Glomerular visceral epithelial cell (primary cell): ENCODE measurements at regions not wholly inside any gene's neighbourhood (a gene's known extent, or its start where the extent isn't known, plus 50 kb on each side); places are given as distances from the start of the nearest gene placed in this dataset.

Source experiments
- DNase-seq: peaks from one replicate; pipeline ENCODE4 v3.0.0-alpha.2; 2016; ENCODE audit errors: extremely low spot score

DNA sequence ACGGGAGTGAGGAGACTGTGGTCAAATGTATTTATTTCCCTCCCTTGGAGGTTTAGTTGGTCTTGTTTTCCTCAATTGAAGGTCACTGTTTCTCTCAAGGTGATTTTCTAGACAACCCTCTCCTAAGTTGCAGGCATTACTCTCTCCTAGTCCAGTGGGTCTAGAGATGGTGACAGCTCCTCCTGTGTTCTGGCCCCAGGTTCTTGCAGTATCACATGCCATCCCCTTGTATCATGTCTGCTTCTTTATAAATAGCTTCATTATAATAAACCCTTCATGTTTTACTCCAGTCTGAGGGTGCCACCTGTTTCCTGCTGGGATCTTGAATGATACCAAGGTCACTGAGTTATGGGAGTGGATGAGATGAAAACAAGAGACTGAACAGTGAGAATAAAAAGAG, 208.0 kb upstream of the KCNN2 start:
- no peak for DNase-seq

GRCh38 chr5:114166081-114166480, 195.8 kb upstream of the KCNN2 start:
- DNase-seq = no peak

- no peak for DNase-seq
These were observed 187.7 kb upstream of the KCNN2 start for GRCh38 chr5:114174131-114174530.

DNA sequence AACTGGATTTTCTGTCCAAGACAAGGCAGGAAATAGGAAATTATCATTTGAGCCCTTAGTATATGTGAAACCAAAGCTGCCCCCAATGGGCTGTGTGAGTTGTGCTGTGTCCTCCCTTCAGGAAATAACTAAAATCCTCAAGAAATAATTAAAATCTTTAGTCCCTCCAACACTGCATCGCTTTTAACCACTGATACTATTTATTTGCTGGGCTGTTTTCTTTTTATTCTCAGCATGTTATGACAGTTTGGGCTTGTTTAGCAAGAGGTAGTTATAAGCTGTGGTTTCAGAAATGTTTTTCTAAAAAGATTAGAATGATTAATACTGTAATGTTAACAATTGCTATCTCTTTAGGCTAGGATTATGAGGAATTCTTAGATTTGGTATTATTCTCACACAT, 187.0 kb upstream of the KCNN2 start:
- DNase-seq = no peak

GRCh38 chr5:114176356-114176755, 185.5 kb upstream of the KCNN2 start:
- DNase-seq = no peak

DNA sequence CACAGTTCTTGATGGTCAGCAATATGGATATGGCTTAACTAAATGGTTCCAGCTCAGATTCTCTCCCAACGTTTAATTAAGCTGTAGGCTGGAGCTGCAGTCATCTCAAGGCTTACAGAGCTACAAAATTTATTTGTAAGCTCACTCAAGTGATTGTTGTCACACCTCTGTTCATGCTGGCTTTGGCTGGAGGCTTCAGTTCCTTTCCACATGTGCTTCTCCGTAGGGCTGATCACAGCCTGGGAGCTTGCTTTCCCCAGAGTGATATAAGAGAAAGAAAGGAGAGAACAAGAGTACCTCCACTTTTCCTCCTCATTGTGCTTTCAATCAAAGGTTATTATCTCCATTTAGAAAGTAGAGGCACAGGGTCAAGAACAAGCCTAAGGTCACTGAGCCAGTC, 182.7 kb upstream of the KCNN2 start:
- no peak for DNase-seq

GRCh38 chr5:114184006-114184405, 177.9 kb upstream of the KCNN2 start:
- no peak for DNase-seq

- no peak for DNase-seq
These were observed 176.6 kb upstream of the KCNN2 start for GRCh38 chr5:114185274-114185673.

DNA sequence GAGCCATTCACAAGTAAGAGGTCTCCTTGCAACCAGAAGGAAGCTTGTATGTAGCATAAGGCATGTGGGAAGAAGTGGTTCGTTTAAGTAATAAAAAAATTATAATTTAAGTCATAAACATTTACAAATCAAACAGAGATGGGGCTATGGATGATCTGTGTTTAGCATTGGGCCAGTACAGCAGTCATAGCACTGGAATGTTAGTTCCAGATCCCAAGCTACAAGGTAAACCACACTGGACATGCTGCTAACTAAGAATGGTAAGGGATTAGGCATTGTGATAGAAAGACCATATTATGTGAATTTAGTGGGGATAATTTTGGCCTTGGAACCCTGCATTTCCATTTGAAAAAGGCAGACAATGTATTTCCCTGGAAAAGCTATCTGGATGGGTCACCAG, 170.4 kb upstream of the KCNN2 start:
- no peak for DNase-seq

DNA sequence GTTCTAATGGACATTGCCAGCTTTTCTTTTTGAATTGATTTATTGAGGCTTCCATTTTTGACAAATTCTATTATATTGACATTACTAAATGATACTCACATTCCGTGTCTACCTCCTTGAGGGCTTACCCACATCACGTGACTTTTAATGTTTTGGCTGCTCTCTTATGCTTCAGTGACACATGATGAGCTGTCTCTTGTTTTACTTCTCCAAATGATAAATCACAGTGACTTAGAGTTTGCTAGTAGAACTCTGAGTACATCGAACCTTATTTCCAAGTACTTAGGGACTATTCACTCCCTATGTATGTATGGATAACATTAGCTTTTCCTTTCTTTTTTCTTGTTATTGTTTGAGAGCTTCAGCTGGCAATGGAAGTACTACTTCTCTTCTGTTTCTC, 169.8 kb upstream of the KCNN2 start:
- no peak for DNase-seq

DNA sequence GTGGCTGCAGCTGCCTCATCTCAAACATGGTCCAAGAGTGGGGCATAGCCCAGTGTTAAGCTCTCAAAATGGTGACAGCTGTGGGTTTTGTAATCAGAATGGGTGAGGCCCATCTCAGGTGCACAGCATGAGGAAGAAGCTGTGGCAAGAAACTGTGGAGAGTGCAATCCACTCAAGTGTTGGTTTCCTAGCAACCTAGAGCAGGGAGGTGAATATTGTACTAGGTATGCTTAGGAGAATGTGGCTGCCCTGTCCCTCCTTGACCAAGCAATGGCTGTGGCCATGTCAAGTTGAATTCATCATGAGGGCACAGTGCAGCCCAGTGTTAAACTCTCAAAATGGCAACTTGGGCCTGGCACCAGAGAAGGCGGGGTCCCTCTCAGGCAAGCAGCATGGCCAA, 160.5 kb upstream of the KCNN2 start:
- DNase-seq = no peak

DNA sequence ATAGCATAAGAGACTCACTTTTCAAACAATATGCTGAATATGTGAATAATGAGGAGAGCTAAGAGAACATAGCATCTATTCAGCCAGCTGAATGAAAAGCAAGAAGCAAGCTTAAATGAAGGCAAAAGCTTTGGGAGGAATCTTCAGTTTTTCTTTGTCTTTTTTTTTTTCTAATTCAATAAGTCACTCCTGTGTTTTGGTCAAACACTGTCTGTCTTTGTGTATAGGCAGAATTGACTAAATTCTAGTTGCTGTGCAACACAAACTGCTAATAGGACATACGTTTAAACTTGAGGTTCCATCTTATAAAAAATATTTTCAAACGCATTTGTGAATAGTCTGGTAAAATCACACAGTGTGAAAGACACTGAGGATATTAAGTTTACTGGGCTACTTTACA, 156.9 kb upstream of the KCNN2 start:
- DNase-seq = no peak

GRCh38 chr5:114206640-114207039, 155.2 kb upstream of the KCNN2 start:
- DNase-seq = no peak

GRCh38 chr5:114207615-114208014, 154.3 kb upstream of the KCNN2 start:
- DNase-seq = no peak

DNA sequence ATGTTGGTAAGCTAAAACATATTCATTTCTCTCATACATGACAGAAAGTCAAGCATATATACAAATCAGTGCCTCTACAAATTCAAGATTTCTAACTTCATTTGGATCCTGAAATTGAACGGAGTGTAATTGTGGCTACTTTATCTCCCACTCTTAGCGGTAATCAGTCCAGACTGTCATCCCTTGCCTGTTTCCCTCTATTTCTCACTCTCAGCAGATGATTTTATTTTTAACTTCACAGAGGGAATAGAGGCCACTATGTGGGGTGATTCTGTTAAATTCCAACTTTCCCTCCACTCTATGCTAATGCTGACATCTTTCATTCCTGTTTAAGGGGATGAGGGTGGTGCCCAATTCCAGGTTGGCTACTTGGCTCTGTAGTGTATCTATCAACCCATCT, 153.8 kb upstream of the KCNN2 start:
- no peak for DNase-seq

GRCh38 chr5:114208588-114208987, 153.3 kb upstream of the KCNN2 start:
- DNase-seq = no peak

GRCh38 chr5:114210662-114211061, 151.2 kb upstream of the KCNN2 start:
- no peak for DNase-seq

- DNase-seq = no peak
These were observed 140.1 kb upstream of the KCNN2 start for GRCh38 chr5:114221807-114222206.

- no peak for DNase-seq
These were observed 138.0 kb upstream of the KCNN2 start for GRCh38 chr5:114223866-114224265.

DNA sequence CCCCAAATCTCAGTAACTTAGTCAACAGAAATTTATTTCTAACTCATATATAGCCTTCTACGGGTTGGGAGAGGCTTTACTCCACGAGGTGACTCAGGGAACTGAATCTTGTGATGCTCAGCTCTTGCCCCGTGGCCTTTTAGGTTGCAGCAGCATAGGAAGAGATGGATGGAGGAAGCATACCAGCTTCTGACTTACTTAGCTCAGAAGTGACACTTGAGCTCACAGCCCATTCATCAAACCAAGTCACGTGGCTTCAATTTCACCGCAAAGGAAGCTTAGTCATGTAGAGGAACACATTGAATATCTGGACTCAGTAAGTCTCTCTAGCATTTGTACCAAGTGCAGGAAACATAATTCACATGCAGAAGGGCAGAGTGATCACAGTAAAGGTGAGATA, 124.1 kb upstream of the KCNN2 start:
- no peak for DNase-seq

DNA sequence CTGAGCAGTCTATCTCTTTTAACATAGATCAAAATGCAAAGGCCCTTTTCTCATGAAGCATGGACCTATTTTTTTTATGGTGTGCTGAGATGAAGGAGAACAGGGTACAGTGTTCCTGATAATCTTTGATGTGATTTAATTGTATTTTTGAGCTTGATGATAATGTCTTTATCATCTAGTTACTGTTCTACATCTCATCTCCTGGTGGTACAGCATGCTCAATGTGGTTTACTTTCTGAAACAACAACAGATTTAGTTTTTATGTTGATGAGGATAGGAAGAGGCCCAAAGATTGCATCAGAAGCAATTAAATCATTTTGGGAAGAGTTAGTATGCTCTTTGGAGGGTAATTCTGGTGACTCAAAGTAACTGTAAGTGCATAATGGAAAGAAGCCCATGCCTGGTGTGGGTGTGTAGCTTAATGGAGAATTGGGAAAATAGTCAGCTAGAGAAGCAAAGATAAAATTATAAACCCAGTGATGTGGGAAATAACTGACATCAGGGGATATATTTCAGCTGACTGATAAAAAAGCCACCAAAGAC, 123.0 kb upstream of the KCNN2 start:
- no peak for DNase-seq

DNA sequence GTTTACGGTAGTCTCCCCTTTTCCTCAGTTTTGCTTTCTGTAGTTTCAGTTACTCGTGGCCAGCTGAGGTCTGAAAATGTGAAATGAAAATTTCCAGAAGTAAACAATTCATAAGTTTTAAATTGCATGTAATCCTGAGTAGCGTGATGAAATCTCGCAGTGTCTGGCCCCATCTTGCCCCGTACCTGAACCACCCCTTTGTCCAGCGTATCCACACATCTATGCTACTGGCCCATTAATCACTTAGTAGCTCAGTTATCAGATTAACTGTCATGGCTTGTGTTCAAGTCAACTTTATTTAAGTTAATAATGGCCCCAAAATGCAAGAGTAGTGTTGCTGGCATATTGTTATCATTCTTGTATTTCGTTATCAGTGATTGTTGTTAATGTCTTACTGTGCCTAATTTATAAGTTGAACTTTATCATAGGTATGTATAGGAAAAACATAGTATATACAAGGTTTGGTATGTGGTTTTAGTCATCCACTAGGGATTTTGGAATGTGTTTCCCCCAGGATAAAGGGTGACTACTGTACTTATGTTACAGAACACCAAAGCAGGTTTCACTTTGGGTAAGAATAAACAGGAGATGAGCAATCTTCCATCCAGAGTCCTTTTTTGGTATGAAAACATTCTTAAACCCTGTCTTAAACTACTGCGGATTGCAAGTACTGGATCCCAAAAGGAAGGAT, 118.4 kb upstream of the KCNN2 start:
- no peak for DNase-seq

- no peak for DNase-seq
These were observed 117.9 kb upstream of the KCNN2 start for GRCh38 chr5:114243972-114244317.

DNA sequence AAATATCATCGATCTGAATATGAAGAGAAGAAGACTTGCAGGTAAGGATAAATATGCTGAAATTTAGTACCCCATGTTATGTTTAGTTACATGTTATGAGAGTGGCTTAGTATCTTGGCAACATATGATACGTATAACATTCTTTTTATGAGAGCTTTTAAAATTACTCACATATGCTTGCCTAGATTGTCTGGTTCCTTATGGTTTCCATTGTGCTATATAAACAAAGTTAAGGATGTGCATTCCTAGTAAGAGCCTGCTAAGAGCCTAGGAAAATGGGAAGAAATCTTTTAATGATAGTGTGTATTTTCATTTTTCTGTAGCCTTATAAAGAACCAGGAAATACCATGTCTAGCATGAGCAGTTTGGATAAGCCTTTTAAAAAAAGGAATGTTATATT, 112.0 kb upstream of the KCNN2 start:
- DNase-seq = no peak
